Inflammatory macrophage treated with lipopolysaccharide for 1 hour (primary cell): ENCODE measurements at regions not wholly inside any gene's neighbourhood (a gene's known extent, or its start where the extent isn't known, plus 50 kb on each side); places are given as distances from the start of the nearest gene placed in this dataset.

ENCODE experiments used
- DNase-seq, 2 donors: peaks; one replicate each; pipeline ENCODE4 v3.0.0-alpha.2; 2020 to 2022

DNA sequence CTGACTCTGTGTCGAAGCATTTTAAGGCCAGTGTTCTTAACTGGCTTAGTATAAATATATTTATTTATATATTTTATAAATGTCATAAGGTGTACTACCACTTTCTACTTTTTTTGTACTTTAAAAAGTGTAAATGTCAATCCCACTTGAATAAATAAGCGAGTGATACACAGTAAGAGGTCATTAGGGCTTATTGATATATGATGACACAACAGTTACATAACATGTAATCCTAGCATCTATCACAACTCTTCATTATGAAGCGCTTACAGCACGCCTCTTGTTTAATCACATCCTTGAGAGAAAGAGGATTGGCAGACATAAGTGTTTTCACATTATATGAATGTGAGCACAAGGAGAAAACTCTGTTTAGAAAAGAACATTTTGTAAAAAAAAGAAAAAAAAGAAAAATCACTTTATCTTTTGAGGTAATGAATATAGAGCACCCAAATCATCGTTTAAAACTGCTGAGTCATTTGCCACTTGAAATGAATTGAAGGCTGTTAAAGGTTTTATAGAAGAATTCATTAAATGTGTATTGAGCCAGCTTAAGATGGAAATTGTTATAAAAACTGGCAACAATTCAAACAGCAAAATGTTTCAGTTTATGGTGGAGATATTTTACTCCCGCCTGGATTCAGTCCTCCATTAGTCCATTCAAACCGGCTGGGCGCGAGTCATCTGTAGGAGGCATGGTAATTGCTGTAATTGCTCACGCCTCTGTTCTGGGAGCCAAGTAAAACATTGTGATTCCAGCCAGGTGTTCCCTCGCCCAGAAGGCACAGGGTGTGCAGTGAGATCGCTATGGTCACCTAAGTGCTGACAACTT, 627.3 kb upstream of the KIRREL3 start:
- DNase-seq: no peak

DNA sequence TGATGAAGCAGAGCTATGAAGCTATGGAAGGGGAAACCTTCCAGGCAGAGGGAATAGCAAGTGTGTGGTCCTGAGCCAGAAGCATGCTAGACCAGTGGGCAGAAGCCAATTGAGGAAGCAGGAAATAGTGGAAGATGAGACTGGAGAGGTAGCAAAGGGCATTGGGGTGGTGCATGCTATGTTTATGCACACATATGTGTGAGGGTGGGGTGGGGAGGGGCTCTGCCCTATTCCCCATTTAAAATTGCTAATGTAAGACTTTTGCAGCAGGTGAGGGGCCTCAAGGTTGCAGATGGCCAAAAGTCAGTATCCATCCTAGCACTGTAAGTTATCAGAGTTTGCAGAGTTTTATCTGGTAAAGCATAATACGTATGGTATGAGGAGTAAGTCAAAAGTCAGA, 626.6 kb upstream of the KIRREL3 start:
- DNase-seq: no peak

DNA sequence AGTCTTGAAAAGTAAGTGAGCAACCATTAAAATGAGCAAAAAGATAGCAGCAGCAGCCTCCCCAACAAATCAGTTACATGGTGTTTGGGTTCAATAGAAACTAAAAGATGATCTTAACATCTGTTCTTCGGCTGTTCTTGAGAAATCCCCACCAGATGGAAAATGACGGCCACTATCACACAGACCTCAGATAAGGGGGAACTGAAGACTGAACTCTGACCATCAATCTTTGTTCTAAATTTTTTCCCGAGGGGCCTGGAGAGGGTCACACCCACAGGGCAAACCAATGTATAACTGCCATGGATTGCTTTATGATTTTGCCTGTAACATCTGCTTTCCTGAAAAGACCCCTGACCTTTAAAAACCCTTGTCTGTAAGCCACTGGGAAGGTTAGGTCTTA, 624.8 kb upstream of the KIRREL3 start:
- no peak for DNase-seq

- DNase-seq: no peak
Measured at GRCh38 chr11:127624306-127624856, 623.8 kb upstream of the KIRREL3 start.

- DNase-seq: no peak
Measured at GRCh38 chr11:127622686-127623085, 622.1 kb upstream of the KIRREL3 start.

GRCh38 chr11:127620671-127621070, 620.1 kb upstream of the KIRREL3 start:
- DNase-seq: peak; percentile 38 to 48

- no peak for DNase-seq
Measured at GRCh38 chr11:127619946-127620345, 619.4 kb upstream of the KIRREL3 start.

GRCh38 chr11:127618721-127619120, 618.2 kb upstream of the KIRREL3 start:
- DNase-seq: no peak

- no peak for DNase-seq
Measured at GRCh38 chr11:127616158-127616557, 615.6 kb upstream of the KIRREL3 start.

- no peak for DNase-seq
Measured at GRCh38 chr11:127612607-127613006, 612.0 kb upstream of the KIRREL3 start.

DNA sequence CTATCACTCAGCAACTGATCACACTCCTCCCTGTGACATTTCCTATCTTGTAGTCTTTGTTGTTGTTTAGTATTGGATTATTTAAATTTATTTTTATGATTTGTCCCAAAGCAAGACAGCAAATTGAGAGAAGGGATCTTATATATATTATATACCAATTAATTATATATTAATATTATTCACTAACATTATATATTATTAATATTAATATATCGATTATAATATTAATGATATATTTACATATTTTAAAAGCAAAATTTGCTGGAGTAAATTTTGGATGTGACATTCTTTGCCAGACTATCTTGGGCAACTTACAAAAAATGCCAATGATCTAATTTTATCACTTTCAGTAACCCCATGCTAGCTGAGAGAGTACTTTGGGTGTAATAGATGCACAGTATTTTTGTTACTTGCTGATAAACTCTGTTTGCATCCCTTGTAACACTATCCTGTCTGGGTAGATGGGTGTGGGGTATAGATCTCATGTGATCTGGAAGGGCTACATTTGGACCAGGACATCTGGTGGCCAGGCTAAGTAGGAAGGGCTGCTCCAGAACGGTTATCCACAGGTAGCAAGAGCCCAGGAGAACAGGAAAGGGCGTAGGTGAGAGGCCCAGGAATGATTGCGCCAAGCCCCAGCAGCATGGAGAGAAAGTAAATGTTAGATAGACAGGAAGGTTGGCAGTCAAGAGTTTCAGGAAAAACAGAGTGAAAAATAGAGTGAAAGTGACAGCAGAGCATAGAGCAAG, 608.6 kb upstream of the KIRREL3 start:
- DNase-seq: no peak

- no peak for DNase-seq
Measured at GRCh38 chr11:127607487-127608085, 607.0 kb upstream of the KIRREL3 start.

DNA sequence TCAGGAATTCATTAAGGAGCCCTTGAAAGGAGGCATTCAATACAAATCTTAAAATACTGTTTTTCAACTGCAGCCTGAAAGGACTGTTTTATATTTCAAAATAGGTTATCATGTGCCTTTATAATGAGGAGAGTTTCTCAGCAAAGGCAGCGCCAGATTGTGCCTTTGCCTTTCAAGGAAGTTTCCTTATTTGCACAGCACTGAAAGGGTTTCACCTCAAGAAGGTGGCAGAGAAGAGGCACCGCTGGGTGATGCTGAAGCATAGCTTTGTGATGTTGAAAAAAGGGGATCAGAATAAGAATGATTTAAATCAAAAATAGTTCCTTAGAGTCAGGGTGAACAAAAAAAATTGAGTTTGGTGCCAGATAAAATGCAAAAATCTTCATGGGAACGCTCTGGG, 601.0 kb upstream of the KIRREL3 start:
- DNase-seq: no peak

GRCh38 chr11:127600674-127601073, 600.1 kb upstream of the KIRREL3 start:
- DNase-seq: no peak

DNA sequence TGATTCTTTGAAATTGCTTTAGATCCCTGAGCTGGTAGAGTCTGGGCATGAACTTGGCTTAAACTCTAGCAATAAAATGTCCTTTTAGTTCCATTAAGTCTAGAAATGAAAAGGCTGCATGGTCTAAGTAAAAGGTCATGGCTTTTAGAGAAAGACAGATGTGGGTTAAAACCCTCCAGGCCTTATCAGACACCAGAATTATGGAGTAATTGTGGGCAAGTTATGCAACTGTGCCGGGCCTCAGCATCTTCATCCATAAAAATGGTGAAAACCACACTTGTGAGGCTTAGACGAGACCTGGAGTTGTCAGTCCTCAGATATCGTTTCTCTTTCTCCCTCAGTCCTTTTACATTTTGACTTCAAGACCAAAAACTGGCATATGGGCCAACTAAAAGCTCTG, 597.9 kb upstream of the KIRREL3 start:
- no peak for DNase-seq

DNA sequence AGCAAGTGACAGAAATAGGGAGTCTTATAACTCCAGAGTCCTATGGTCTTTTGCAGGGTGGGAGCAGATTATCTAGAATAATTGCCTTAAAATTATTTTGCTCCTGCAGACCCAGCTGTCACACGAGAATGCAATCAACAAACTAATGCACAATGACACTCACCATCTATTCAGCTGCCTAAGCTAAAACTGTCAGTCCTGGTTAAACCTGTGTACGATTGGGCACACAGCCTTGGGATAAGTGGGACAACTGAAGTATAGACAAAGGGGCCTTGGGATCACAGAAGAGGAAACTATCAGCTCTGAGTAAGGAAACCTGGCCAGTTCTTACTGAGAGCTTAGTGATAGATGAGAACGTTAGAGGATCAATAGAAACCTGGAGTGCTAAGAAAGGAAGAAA, 595.9 kb upstream of the KIRREL3 start:
- no peak for DNase-seq

GRCh38 chr11:127592371-127592770, 591.8 kb upstream of the KIRREL3 start:
- DNase-seq: no peak

- DNase-seq: no peak
Measured at GRCh38 chr11:127590314-127590713, 589.7 kb upstream of the KIRREL3 start.

- no peak for DNase-seq
Measured at GRCh38 chr11:127588431-127588830, 587.9 kb upstream of the KIRREL3 start.

DNA sequence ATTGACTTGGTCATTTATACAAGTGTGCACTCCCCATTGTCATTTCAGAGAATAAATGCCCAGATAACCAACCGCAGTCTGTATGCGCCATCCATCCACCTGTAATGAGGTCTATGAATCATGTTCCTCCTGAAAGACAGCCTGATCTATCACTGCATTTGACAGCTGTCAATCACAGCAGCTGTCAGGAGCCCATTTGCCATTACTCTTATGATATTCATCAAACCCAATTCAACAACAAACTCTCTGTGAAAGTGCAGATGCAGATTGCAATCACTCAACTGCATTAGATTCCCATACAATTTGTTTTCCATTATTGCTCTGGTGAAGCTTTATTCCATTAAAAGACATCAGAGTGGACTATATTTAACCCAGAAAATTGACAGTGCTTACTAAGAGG, 586.9 kb upstream of the KIRREL3 start:
- DNase-seq: no peak

DNA sequence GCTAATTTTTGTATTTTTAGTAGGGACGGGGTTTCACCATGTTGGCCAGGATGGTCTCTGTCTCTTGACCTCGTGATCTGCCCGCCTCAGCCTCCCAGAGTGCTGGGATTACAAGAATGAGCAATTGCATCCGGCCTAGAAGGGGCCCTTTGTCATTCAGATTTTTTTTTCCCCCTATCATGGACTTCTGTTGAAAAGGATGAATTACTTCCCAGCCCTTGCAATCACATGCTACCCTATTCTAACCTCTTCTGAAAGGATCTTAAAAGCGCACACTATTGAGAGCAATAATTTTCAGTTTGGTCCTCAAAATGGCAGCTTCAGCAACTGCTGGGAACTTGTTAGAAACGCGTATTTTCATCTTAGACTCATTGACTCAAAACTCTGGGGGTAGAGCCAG, 575.6 kb upstream of the KIRREL3 start:
- DNase-seq: no peak

DNA sequence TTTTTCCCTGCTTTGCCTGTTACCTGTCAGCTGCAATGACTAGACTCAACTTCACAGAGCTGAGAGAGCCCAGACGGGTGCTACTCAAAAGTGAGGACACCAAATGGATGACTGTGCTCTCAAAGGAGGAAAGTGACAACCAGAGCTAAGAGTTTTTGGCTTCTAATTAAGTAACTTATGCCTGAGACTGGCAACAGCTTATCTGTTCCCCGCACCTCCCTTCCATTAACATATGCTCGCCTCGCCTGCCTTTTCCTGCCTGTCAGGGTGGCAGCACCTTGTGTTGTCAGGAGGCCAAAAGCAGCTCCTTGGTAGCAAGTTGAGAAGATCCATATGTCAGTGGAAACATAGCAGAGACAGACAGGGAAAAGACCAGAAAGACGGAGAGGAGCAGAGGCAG, 573.9 kb upstream of the KIRREL3 start:
- no peak for DNase-seq

DNA sequence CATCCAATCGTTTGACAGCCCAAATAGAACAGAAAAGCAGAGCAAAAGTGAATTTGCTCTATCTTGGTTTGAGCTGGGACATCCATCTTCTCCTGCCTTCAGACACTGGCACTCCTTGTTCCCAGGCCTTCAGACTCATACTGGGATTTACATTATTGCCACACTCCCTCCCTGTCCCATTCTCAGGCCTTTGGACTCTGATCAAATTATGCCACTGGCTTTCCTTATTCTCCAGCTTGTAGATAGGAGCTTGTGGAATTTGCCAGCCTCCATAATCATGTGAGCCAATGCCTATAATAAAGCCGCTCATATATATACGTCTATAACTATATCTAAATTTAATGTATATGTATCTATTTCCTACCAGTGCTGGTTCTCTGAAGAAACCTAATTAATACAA, 568.3 kb upstream of the KIRREL3 start:
- no peak for DNase-seq
